Colonic mucosa (tissue), 4 donors: ENCODE measurements at regions not wholly inside any gene's neighbourhood (a gene's known extent, or its start where the extent isn't known, plus 50 kb on each side); places are given as distances from the start of the nearest gene placed in this dataset.
"Not testable (repeated sequence)": the region's sequence is repeated elsewhere in the genome, so short reads cannot be mapped to it uniquely, and the experiment has no call there.

Source experiments
- DNase-seq: peaks from one replicate; pipeline ENCODE4 v3.0.0-alpha.2; 2020
- H3K27ac ChIP-seq: fragments of 200-600 bp; one replicate; pipeline ENCODE4 v1.8.0; 2021
- H3K27me3 ChIP-seq: fragments of 200-600 bp; one replicate; pipeline ENCODE4 v1.8.0; 2021
- H3K36me3 ChIP-seq: fragments of 200-600 bp; one replicate; pipeline ENCODE4 v1.8.0; 2021
- H3K4me1 ChIP-seq: fragments of 200-600 bp; one replicate; pipeline ENCODE4 v1.8.0; 2021; ENCODE audit warnings: mild to moderate bottlenecking
- H3K4me3 ChIP-seq: fragments of 200-600 bp; one replicate; pipeline ENCODE4 v1.8.0; 2021
- H3K9ac ChIP-seq, 2 donors: one replicate each; pipeline ENCODE4 v1.7.0; 2013; ENCODE audit warnings: control low read depth in 2 of 2, low read depth in 2 of 2, low read length in 2 of 2
- H3K9me3 ChIP-seq: fragments of 200-600 bp; one replicate; pipeline ENCODE4 v1.8.0; 2021
- CTCF ChIP-seq: fragments of 200-600 bp; IDR thresholded peaks from one replicate; pipeline ENCODE4 v1.8.0; 2022; ENCODE audit warnings: antibody characterized with exemption, mild to moderate bottlenecking
- intact Hi-C: fragments of 100-400 bp; cut with DNase I; formaldehyde crosslinking; loops from one replicate; pipeline ENCODE4 v1.14.1; 2022
- donor health status: healthy.
- donor health status: DM: no; HTN: no; CAD: no.
- donor health status: DM: no; HTN: no; CAD: no.

GRCh38 chr12:131226345-131227265 lies 272.9 kb downstream of the ADGRD1 start:
- TF ChIP-seq CTCF = no peak
- Histone ChIP-seq H3K27ac (no peak overlapping the region), H3K36me3 (no peaks in the 10 kb centered on the region), H3K27me3 (no peaks in the 10 kb centered on the region), H3K9me3 (no peaks in the 10 kb centered on the region), H3K9ac (no peak overlapping the region), H3K4me3 (no peak overlapping the region), H3K4me1 (no peaks in the 10 kb centered on the region)
- no peak for DNase-seq
- intact Hi-C loops = no loop called here

GRCh38 chr12:131227641-131228040 lies 273.9 kb downstream of the ADGRD1 start:
- H3K36me3 ChIP-seq, H3K4me3 ChIP-seq, intact Hi-C loops, H3K9ac ChIP-seq, H3K27ac ChIP-seq, H3K9me3 ChIP-seq, H3K27me3 ChIP-seq, DNase-seq, H3K4me1 ChIP-seq: not testable (repeated sequence)

- H3K27ac ChIP-seq, H3K4me3 ChIP-seq, H3K9me3 ChIP-seq, H3K4me1 ChIP-seq, H3K36me3 ChIP-seq, DNase-seq, intact Hi-C loops, H3K9ac ChIP-seq, H3K27me3 ChIP-seq: not testable (repeated sequence)
These were observed 275.3 kb downstream of the ADGRD1 start for GRCh38 chr12:131229079-131229425.

- intact Hi-C loops = no loop called here
- Histone ChIP-seq H3K9ac (no peak overlapping the region), H3K4me1 (no peaks in the 10 kb centered on the region), H3K27me3 (no peaks in the 10 kb centered on the region), H3K27ac (no peak overlapping the region), H3K4me3 (no peak overlapping the region), H3K9me3 (no peaks in the 10 kb centered on the region), H3K36me3 (no peaks in the 10 kb centered on the region)
- DNase-seq = no peak
- no peak for TF ChIP-seq CTCF
These were observed 276.0 kb downstream of the ADGRD1 start for GRCh38 chr12:131229426-131230339.

- no peak for TF ChIP-seq CTCF
- DNase-seq = no peak
- Histone ChIP-seq H3K9ac (no peak overlapping the region), H3K27ac (no peak overlapping the region), H3K9me3 (no peaks in the 10 kb centered on the region), H3K4me3 (no peak overlapping the region), H3K4me1 (no peaks in the 10 kb centered on the region), H3K27me3 (no peaks in the 10 kb centered on the region), H3K36me3 (no peaks in the 10 kb centered on the region)
- intact Hi-C loops = no loop called here
These were observed 276.8 kb downstream of the ADGRD1 start for GRCh38 chr12:131230340-131231031.
